Naive thymus-derived CD4-positive, alpha-beta T cell (primary cell): ENCODE measurements at regions not wholly inside any gene's neighbourhood (a gene's known extent, or its start where the extent isn't known, plus 50 kb on each side); places are given as distances from the start of the nearest gene placed in this dataset.

ENCODE experiments used
- ATAC-seq: fragments of 150-1000 bp; cut with Tn5 transposase; 2 replicates; pipeline ENCODE4 v1.10.0; 2021; ENCODE audit warnings: mild to moderate bottlenecking, moderate library complexity
- CTCF ChIA-PET: fragments of 350-600 bp; sonication (Branson Sonifier 250); formaldehyde crosslinking; loops from one replicate; lab custom pipeline; 2021; ENCODE audit warnings: antibody characterized with exemption; lab: Charles Lee
- POLR2A ChIA-PET: fragments of 350-600 bp; sonication (Branson Sonifier 250); formaldehyde crosslinking; loops from one replicate; lab custom pipeline; 2021; ENCODE audit warnings: antibody characterized with exemption, inconsistent platforms; lab: Charles Lee
- DNase-seq, 9 donors: peaks; one replicate each; pipeline versions ENCODE4 v3.0.0 to v3.0.0-alpha.2; 2020 to 2022; ENCODE audit warnings: mixed read lengths in 1 of 9
- H3K27ac ChIP-seq: one replicate; pipeline ENCODE4 v1.7.0; 2013; ENCODE audit warnings: mild to moderate bottlenecking, low read depth, low read length, moderate library complexity
- H3K27me3 ChIP-seq, 2 donors: one replicate each; pipeline ENCODE4 v1.7.0; 2013; ENCODE audit warnings: low read length in 2 of 2, mild to moderate bottlenecking in 2 of 2, moderate library complexity in 2 of 2; ENCODE audit not compliant: control insufficient read depth in 2 of 2, insufficient read depth in 2 of 2
- H3K36me3 ChIP-seq, 3 experiments: 1 replicate in 2 of 3; 2 replicates in 1 of 3; pipeline ENCODE4 v1.7.0; 2013; ENCODE audit warnings: low read length in 3 of 3, mild to moderate bottlenecking in 3 of 3, moderate library complexity in 1 of 3; ENCODE audit not compliant: insufficient read depth in 3 of 3, control insufficient read depth in 2 of 3
- H3K4me1 ChIP-seq, 2 donors: one replicate each; pipeline ENCODE4 v1.7.0; 2013; ENCODE audit warnings: low read length in 2 of 2, mild to moderate bottlenecking in 2 of 2, moderate library complexity in 1 of 2; ENCODE audit not compliant: control insufficient read depth in 2 of 2, insufficient read depth in 2 of 2
- H3K4me3 ChIP-seq: 2 replicates; pipeline ENCODE4 v1.7.0; 2013; ENCODE audit warnings: mild to moderate bottlenecking, low read length
- H3K9me3 ChIP-seq, 3 experiments: 1 replicate in 2 of 3; 2 replicates in 1 of 3; pipeline ENCODE4 v1.7.0; 2013; ENCODE audit warnings: low read length in 3 of 3; ENCODE audit not compliant: control insufficient read depth in 2 of 3
- H3K27ac Mint-ChIP-seq, 9 donors: one replicate each; pipeline ENCODE4 v1.8.0; 2020 to 2022; ENCODE audit warnings: mixed read lengths in 9 of 9, mild to moderate bottlenecking in 8 of 9, moderate library complexity in 5 of 9, inconsistent platforms in 2 of 9
- H3K27me3 Mint-ChIP-seq, 5 donors: one replicate each; pipeline ENCODE4 v1.8.0; 2021 to 2022; ENCODE audit warnings: mixed read lengths in 5 of 5, mild to moderate bottlenecking in 1 of 5
- H3K36me3 Mint-ChIP-seq, 5 donors: one replicate each; pipeline ENCODE4 v1.8.0; 2020 to 2022; ENCODE audit warnings: mixed read lengths in 5 of 5, mild to moderate bottlenecking in 3 of 5, inconsistent platforms in 1 of 5
- H3K4me1 Mint-ChIP-seq, 7 donors: one replicate each; pipeline ENCODE4 v1.8.0; 2020 to 2022; ENCODE audit warnings: mixed read lengths in 7 of 7, mild to moderate bottlenecking in 3 of 7, inconsistent platforms in 1 of 7
- H3K4me3 Mint-ChIP-seq, 10 donors: one replicate each; pipeline ENCODE4 v1.8.0; 2020 to 2022; ENCODE audit warnings: mild to moderate bottlenecking in 10 of 10, mixed read lengths in 10 of 10, moderate library complexity in 6 of 10, inconsistent platforms in 2 of 10
- H3K9me3 Mint-ChIP-seq, 11 donors: one replicate each; pipeline ENCODE4 v1.8.0; 2020 to 2022; ENCODE audit warnings: mixed read lengths in 11 of 11, mild to moderate bottlenecking in 4 of 11, inconsistent platforms in 1 of 11, moderate library complexity in 1 of 11
- intact Hi-C, 2 donors: fragments of 100-400 bp; cut with micrococcal nuclease; formaldehyde crosslinking; loops; one replicate each; pipeline ENCODE4 v1.15.1; 2023

- ChIA-PET CTCF (no interaction called here), POLR2A (no interaction called here)
- intact Hi-C loops = no loop called here
- H3K4me1 Mint-ChIP-seq = no peaks in the 10 kb centered on the region
- Histone ChIP-seq H3K27me3 (no peaks in the 10 kb centered on the region), H3K9me3 (no peaks in the 10 kb centered on the region), H3K27ac (no peak overlapping the region), H3K4me1 (no peaks in the 10 kb centered on the region), H3K36me3 (no peaks in the 10 kb centered on the region), H3K4me3 (no peak overlapping the region)
- no peak overlapping the region for H3K27ac Mint-ChIP-seq
- peaks cover 0 to 10% (median 0%) of the 10 kb centered on the region in 11 donors for H3K9me3 Mint-ChIP-seq
- no peaks in the 10 kb centered on the region for H3K36me3 Mint-ChIP-seq
- H3K4me3 Mint-ChIP-seq = no peak overlapping the region
- no peak for DNase-seq
- peaks cover 0 to 4% (median 0%) of the 10 kb centered on the region in 5 donors for H3K27me3 Mint-ChIP-seq
- ATAC-seq = no peak
These were observed 411.6 kb downstream of the BCAT1 start for GRCh38 chr12:24537083-24537860.

DNA sequence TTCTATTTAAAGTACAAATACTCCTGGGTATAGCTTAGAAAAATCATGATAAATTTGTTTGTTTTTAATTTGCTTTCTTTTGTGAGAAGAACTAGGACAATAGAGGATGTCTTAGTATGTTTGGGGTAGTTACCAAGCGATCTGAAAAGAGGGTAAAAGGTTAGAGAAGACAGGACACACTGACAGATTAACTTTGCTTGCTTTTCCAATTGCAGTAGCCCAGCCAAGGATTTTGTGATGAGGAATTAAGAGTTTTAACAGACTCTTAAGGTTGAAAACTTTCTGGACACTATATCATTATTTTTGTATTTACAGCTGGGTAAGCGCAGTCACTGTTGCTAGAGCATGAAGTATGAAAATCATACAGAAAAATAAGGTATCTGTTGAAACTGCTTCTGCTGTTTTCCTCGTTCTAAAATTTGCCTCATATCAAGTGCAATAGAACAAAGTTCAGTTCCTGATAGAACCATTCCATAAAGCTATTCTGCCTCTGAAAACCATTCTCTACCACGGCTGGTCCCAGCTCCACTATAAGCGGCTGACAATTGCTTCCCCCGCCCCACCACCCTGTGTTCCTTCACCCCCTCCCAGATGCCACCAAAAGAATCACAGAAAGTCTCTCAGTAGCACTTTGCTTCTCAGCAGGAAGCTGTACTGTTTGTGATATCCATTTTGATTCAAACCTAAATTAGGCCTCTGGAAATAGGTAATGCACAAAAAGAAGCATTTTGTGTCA lies 413.4 kb downstream of the BCAT1 start:
- H3K9me3 Mint-ChIP-seq = peaks cover 0 to 9% (median 0%) of the 10 kb centered on the region in 11 donors
- Histone ChIP-seq H3K9me3 (no peaks in the 10 kb centered on the region), H3K4me1 (no peaks in the 10 kb centered on the region), H3K36me3 (no peaks in the 10 kb centered on the region), H3K4me3 (no peak overlapping the region), H3K27ac (no peak overlapping the region), H3K27me3 (no peaks in the 10 kb centered on the region)
- no peaks in the 10 kb centered on the region for H3K4me1 Mint-ChIP-seq
- H3K4me3 Mint-ChIP-seq = no peak overlapping the region
- no peak overlapping the region for H3K27ac Mint-ChIP-seq
- no peak for DNase-seq
- no peaks in the 10 kb centered on the region for H3K36me3 Mint-ChIP-seq
- H3K27me3 Mint-ChIP-seq = peaks cover 0 to 4% (median 0%) of the 10 kb centered on the region in 5 donors
- POLR2A ChIA-PET = no interaction called here
- CTCF ChIA-PET = no interaction called here
- intact Hi-C loops = no loop called here
- ATAC-seq = no peak

- ATAC-seq = no peak
- CTCF ChIA-PET = no interaction called here
- Mint-ChIP-seq H3K36me3 (no peaks in the 10 kb centered on the region), H3K4me1 (no peaks in the 10 kb centered on the region), H3K27ac (no peak overlapping the region), H3K4me3 (no peak overlapping the region), H3K9me3 (peaks cover 0 to 9% (median 0%) of the 10 kb centered on the region in 11 donors), H3K27me3 (peaks cover 0 to 4% (median 0%) of the 10 kb centered on the region in 5 donors)
- Histone ChIP-seq H3K36me3 (no peaks in the 10 kb centered on the region), H3K4me1 (no peaks in the 10 kb centered on the region), H3K9me3 (no peaks in the 10 kb centered on the region), H3K27me3 (no peaks in the 10 kb centered on the region), H3K27ac (no peak overlapping the region), H3K4me3 (no peak overlapping the region)
- intact Hi-C loops = no loop called here
- DNase-seq = no peak
- POLR2A ChIA-PET = no interaction called here
These were observed 414.3 kb downstream of the BCAT1 start for GRCh38 chr12:24534622-24535021.

DNA sequence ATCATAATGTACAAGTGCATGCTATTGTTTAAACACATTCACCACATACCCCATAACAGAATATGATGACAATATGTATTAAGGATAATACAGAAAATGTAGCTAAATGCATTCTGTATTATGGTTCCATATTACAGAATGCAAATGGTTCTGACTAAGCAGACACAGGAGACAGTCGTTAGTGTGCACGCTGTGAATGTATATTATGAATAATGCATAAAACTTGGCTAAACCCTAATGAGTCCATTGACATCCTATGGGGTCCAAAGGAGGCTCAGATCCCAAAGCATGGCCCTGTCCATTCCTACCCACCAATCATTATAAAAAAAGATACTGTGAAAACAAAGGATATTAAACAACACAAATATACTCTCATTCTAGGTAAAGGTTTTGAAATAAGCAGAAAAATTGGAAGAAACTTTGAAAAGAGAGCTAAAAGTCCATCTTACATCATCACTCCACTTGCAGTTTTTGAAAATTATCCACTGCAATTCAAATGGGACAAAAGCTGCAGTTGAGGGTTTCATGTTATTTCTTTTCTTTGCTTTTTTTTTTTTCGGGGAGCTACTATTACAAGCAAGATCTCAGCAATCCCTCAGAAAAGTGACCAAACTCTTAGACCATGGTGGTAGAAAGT lies 415.1 kb downstream of the BCAT1 start:
- Mint-ChIP-seq H3K9me3 (peaks cover 0 to 9% (median 0%) of the 10 kb centered on the region in 11 donors), H3K27me3 (peaks cover 0 to 4% (median 0%) of the 10 kb centered on the region in 5 donors), H3K27ac (no peak overlapping the region), H3K36me3 (no peaks in the 10 kb centered on the region), H3K4me1 (no peaks in the 10 kb centered on the region), H3K4me3 (no peak overlapping the region)
- ChIA-PET CTCF (no interaction called here), POLR2A (no interaction called here)
- ATAC-seq = no peak
- intact Hi-C loops = no loop called here
- Histone ChIP-seq H3K36me3 (no peaks in the 10 kb centered on the region), H3K9me3 (no peaks in the 10 kb centered on the region), H3K27me3 (no peaks in the 10 kb centered on the region), H3K27ac (no peak overlapping the region), H3K4me3 (no peak overlapping the region), H3K4me1 (no peaks in the 10 kb centered on the region)
- no peak for DNase-seq

DNA sequence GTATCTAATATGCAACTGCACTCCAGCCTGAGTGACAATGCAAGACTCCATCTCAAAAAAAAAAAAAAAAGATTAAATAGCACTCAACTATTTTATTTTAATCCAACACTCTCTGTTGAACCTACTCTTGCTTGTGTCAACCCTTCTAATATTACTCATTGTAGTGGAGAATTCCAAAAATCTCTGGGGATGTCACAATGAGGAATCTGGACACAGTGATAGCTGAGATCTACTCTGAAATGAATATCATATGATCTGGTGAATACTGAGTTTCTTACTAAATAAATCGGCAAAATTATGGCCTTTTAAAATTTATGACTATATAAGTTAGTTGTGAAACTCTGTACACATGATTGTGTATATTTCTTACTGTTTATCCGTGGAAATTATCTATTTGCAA lies 418.2 kb downstream of the BCAT1 start:
- intact Hi-C loops = no loop called here
- no peaks in the 10 kb centered on the region for H3K9me3 ChIP-seq
- DNase-seq = no peak
- peaks cover 0 to 8% (median 0%) of the 10 kb centered on the region in 11 donors for H3K9me3 Mint-ChIP-seq
- ChIA-PET POLR2A (no interaction called here), CTCF (no interaction called here)
- H3K27me3 ChIP-seq = no peaks in the 10 kb centered on the region
- no peak overlapping the region for H3K27ac ChIP-seq
- H3K4me1 Mint-ChIP-seq = no peaks in the 10 kb centered on the region
- no peak overlapping the region for H3K27ac Mint-ChIP-seq
- ATAC-seq = no peak
- H3K36me3 Mint-ChIP-seq = no peaks in the 10 kb centered on the region
- H3K27me3 Mint-ChIP-seq = no peaks in the 10 kb centered on the region
- no peak overlapping the region for H3K4me3 ChIP-seq
- no peaks in the 10 kb centered on the region for H3K4me1 ChIP-seq
- H3K4me3 Mint-ChIP-seq = no peak overlapping the region
- H3K36me3 ChIP-seq = no peaks in the 10 kb centered on the region

GRCh38 chr12:24527102-24527501 lies 421.8 kb downstream of the BCAT1 start:
- no peaks in the 10 kb centered on the region for H3K4me1 ChIP-seq
- ChIA-PET CTCF (no interaction called here), POLR2A (no interaction called here)
- intact Hi-C loops = no loop called here
- H3K9me3 Mint-ChIP-seq = peaks cover 0 to 18% (median 3%) of the 10 kb centered on the region in 11 donors
- H3K36me3 Mint-ChIP-seq = no peaks in the 10 kb centered on the region
- no peak overlapping the region for H3K27ac Mint-ChIP-seq
- H3K27me3 Mint-ChIP-seq = no peaks in the 10 kb centered on the region
- H3K36me3 ChIP-seq = no peaks in the 10 kb centered on the region
- ATAC-seq = no peak
- DNase-seq = no peak
- no peaks in the 10 kb centered on the region for H3K9me3 ChIP-seq
- H3K27me3 ChIP-seq = no peaks in the 10 kb centered on the region
- no peak overlapping the region for H3K4me3 ChIP-seq
- H3K4me1 Mint-ChIP-seq = no peaks in the 10 kb centered on the region
- no peak overlapping the region for H3K27ac ChIP-seq
- no peak overlapping the region for H3K4me3 Mint-ChIP-seq
